MCF 10A (cell line): ENCODE measurements at regions not wholly inside any gene's neighbourhood (a gene's known extent, or its start where the extent isn't known, plus 50 kb on each side); places are given as distances from the start of the nearest gene placed in this dataset.

ENCODE experiments used
- BruUV-seq: library from RNA; stranded (reverse); fragments of 400-500 nt; replicated peaks from 2 replicates; lab custom pipeline; 2021; lab: Mats Ljungman, UMichigan
- CTCF ChIA-PET: fragments of 300-600 bp; sonication (Branson Sonifier 250); formaldehyde crosslinking; extraction: SDS; loops from one replicate; lab custom pipeline; 2021; ENCODE audit warnings: antibody characterized with exemption, inconsistent platforms; lab: Yijun Ruan, JAX
- POLR2A ChIA-PET: fragments of 300-600, 350-650 bp; sonication (Branson Sonifier 250); formaldehyde crosslinking; extraction: SDS; loops from one replicate; lab custom pipeline; 2020; ENCODE audit warnings: antibody characterized with exemption, inconsistent platforms; lab: Yijun Ruan, JAX
- DNase-seq: peaks from one replicate; pipeline ENCODE4 v3.0.0-alpha.2; 2018; ENCODE audit not compliant: unreplicated experiment
- H3K27ac Mint-ChIP-seq: one replicate; pipeline ENCODE4 v1.8.0; 2022; ENCODE audit warnings: mild to moderate bottlenecking, low read depth, mixed read lengths; ENCODE audit not compliant: unreplicated experiment
- H3K27me3 Mint-ChIP-seq: one replicate; pipeline ENCODE4 v1.8.0; 2022; ENCODE audit warnings: mixed read lengths; ENCODE audit not compliant: insufficient read depth, unreplicated experiment
- H3K36me3 Mint-ChIP-seq: one replicate; pipeline ENCODE4 v1.8.0; 2022; ENCODE audit warnings: mild to moderate bottlenecking, moderate library complexity, mixed read lengths; ENCODE audit not compliant: insufficient read depth, unreplicated experiment
- H3K4me1 Mint-ChIP-seq: one replicate; pipeline ENCODE4 v1.8.0; 2022; ENCODE audit warnings: mixed read lengths; ENCODE audit not compliant: insufficient read depth, unreplicated experiment
- H3K4me3 Mint-ChIP-seq: one replicate; pipeline ENCODE4 v1.8.0; 2022; ENCODE audit warnings: mild to moderate bottlenecking, moderate library complexity, mixed read lengths; ENCODE audit not compliant: unreplicated experiment
- H3K9me3 Mint-ChIP-seq: one replicate; pipeline ENCODE4 v1.8.0; 2022; ENCODE audit warnings: mixed read lengths; ENCODE audit not compliant: unreplicated experiment
- intact Hi-C: fragments of 100-400 bp; cut with micrococcal nuclease; formaldehyde crosslinking; loops from 2 replicates; pipeline ENCODE4 v1.14.1; 2022
- TF ChIP-seq, protein P1 (sequence below): fragments of 200-600 bp; IDR thresholded peaks from one replicate; pipeline ENCODE4 v1.8.0; 2022; ENCODE audit warnings: antibody characterized with exemption, mild to moderate bottlenecking; ENCODE audit not compliant: unreplicated experiment

DNA sequence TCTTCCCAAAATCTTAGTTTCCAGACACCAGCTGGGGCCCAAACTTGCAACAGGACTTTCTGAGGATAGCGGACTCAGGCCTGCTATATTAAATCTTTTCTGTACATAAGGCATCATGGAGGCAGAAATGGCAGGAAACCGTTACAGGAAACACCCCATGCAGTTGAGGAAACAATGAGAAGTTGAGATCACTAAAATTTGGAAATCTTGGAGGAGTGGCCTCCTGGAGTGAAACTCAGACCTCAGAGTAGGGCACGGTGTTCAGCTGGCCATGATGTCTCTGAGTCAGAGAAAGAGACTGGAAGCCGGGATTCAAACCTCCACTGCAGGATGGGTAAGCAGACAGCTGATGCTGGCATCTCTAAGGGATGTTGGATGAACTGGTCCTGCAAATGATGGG is 372.6 kb upstream of the CTSO start:
- POLR2A ChIA-PET = no interaction called here
- no peaks in the 10 kb centered on the region for H3K9me3 Mint-ChIP-seq
- no peaks in the 10 kb centered on the region for H3K27me3 Mint-ChIP-seq
- no peaks in the 10 kb centered on the region for H3K36me3 Mint-ChIP-seq
- BruUV-seq = no TSS peak
- peaks cover 13% of the 10 kb centered on the region for H3K4me1 Mint-ChIP-seq
- DNase-seq = no peak
- CTCF ChIA-PET = interaction anchor here (0.5 kb wide), 1 partner anchor 211 kb away, joined by 3 read pairs; no protein-coding TSS in a partner anchor
- TF ChIP-seq, protein P1, sequence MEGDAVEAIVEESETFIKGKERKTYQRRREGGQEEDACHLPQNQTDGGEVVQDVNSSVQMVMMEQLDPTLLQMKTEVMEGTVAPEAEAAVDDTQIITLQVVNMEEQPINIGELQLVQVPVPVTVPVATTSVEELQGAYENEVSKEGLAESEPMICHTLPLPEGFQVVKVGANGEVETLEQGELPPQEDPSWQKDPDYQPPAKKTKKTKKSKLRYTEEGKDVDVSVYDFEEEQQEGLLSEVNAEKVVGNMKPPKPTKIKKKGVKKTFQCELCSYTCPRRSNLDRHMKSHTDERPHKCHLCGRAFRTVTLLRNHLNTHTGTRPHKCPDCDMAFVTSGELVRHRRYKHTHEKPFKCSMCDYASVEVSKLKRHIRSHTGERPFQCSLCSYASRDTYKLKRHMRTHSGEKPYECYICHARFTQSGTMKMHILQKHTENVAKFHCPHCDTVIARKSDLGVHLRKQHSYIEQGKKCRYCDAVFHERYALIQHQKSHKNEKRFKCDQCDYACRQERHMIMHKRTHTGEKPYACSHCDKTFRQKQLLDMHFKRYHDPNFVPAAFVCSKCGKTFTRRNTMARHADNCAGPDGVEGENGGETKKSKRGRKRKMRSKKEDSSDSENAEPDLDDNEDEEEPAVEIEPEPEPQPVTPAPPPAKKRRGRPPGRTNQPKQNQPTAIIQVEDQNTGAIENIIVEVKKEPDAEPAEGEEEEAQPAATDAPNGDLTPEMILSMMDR = no peak
- H3K27ac Mint-ChIP-seq = no peak overlapping the region
- no peak overlapping the region for H3K4me3 Mint-ChIP-seq
- intact Hi-C loops = no loop called here

DNA sequence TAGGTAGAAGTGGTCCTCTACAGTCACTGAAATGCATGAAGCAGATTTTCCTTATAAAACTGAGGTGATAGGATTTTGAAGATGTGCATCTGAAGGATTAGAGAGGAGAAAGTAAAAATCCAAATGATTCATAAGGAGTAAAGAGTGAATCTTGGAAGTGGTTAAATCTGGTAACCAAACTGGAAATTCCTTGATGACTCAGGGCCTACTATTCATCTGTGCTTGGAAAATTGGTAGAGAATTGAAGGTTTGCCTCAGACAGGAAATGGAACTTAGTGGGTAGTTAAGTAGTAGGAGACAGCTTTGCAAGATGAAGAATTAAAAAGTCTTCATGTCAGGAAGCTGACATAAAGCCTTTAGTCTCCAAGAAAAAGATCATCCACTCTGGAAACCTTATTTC is 368.9 kb upstream of the CTSO start:
- Mint-ChIP-seq H3K4me3 (no peak overlapping the region), H3K9me3 (no peaks in the 10 kb centered on the region), H3K4me1 (peaks cover 13% of the 10 kb centered on the region), H3K27me3 (no peaks in the 10 kb centered on the region), H3K36me3 (no peaks in the 10 kb centered on the region), H3K27ac (no peak overlapping the region)
- TF ChIP-seq, protein P1 = no peak
- ChIA-PET POLR2A (no interaction called here), CTCF (no interaction called here)
- intact Hi-C loops = no loop called here
- BruUV-seq = no TSS peak
- peak; percentile 52 for DNase-seq

DNA sequence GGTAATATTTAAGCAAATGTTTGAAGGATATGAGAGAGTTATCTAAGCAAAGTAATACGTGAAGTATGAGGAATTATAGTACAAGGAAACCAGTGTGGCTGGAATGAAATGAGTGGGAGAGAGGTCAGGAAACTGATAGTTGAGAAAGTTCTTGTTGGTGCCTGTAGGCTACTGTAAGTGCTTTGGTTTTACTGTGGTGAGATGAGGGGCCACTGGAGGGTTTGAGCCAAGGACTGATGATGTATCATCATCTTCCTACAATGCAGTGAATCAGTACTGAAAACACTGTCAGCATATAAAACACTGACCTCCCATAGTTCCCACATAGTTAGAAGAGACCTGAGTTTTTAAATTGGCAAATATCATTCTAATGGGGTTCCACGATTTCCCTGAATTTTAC is 367.5 kb upstream of the CTSO start:
- CTCF ChIA-PET = no interaction called here
- no peaks in the 10 kb centered on the region for H3K27me3 Mint-ChIP-seq
- no peak overlapping the region for H3K27ac Mint-ChIP-seq
- no peaks in the 10 kb centered on the region for H3K36me3 Mint-ChIP-seq
- intact Hi-C loops = no loop called here
- peaks cover 13% of the 10 kb centered on the region for H3K4me1 Mint-ChIP-seq
- no TSS peak for BruUV-seq
- TF ChIP-seq, protein P1 = no peak
- H3K4me3 Mint-ChIP-seq = no peak overlapping the region
- no peak for DNase-seq
- POLR2A ChIA-PET = no interaction called here
- peaks cover 9% of the 10 kb centered on the region for H3K9me3 Mint-ChIP-seq

DNA sequence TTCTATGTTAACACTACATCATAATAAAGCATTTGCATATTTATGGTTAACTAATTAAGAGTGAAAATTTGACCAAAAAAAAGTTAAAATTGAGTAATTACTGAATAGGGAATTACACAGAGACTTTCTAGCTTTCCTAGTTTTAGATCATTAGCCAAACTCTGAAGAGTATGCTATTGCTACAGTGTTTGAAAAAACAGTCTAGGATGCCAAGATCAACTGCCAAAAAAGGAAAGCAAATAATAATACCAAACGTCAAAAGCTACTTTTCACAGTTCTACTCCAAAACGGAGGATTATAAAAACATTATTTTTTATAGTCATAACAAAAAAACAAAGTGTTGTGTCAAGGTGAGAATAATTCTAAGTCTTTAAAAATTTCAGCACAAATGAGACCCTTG is 359.8 kb upstream of the CTSO start:
- H3K27ac Mint-ChIP-seq = no peak overlapping the region
- no peaks in the 10 kb centered on the region for H3K36me3 Mint-ChIP-seq
- peaks cover 9% of the 10 kb centered on the region for H3K9me3 Mint-ChIP-seq
- H3K27me3 Mint-ChIP-seq = no peaks in the 10 kb centered on the region
- H3K4me3 Mint-ChIP-seq = no peak overlapping the region
- TF ChIP-seq, protein P1 = no peak
- no peak for DNase-seq
- BruUV-seq = no TSS peak
- CTCF ChIA-PET = no interaction called here
- no peaks in the 10 kb centered on the region for H3K4me1 Mint-ChIP-seq
- intact Hi-C loops = no loop called here
- POLR2A ChIA-PET = no interaction called here
